GM23338 (cell line): ENCODE measurements at regions not wholly inside any gene's neighbourhood (a gene's known extent, or its start where the extent isn't known, plus 50 kb on each side); places are given as distances from the start of the nearest gene placed in this dataset.
A peak's percentile ranks its signal among the peaks of the same experiment; 100 is the strongest.

Experiments used
- ATAC-seq: fragments of 200-7000 bp; cut with Tn5 transposase; 3 replicates; pipeline ENCODE4 v1.9.1; 2020
- DNase-seq: peaks from one replicate; pipeline ENCODE4 v3.0.0-alpha.2; 2015; ENCODE audit warnings: low spot score
- H2AFZ ChIP-seq: fragments of 200-600 bp; sonication (generic); 2 replicates; pipeline ENCODE4 v1.8.0; 2016; ENCODE audit warnings: antibody characterized with exemption, mild to moderate bottlenecking, moderate library complexity
- H3F3A ChIP-seq: fragments of 200-600 bp; sonication (generic); replicated peaks from 2 replicates; pipeline ENCODE4 v1.8.0; 2017; ENCODE audit warnings: antibody characterized with exemption, mixed run types, low read depth
- H3K27ac ChIP-seq: fragments of 200-600 bp; sonication (generic); 2 replicates; pipeline ENCODE4 v1.6.1; 2016; ENCODE audit warnings: low read depth
- H3K27me3 ChIP-seq: fragments of 200-600 bp; sonication (generic); 2 replicates; pipeline ENCODE4 v1.8.0; 2016; ENCODE audit warnings: mild to moderate bottlenecking, mixed run types, moderate library complexity; ENCODE audit not compliant: insufficient read depth
- H3K36me3 ChIP-seq: fragments of 200-600 bp; sonication (generic); 2 replicates; pipeline ENCODE4 v1.8.0; 2016; ENCODE audit warnings: mild to moderate bottlenecking; ENCODE audit not compliant: insufficient read depth
- H3K4me1 ChIP-seq: fragments of 200-600 bp; sonication (generic); 2 replicates; pipeline ENCODE4 v1.8.0; 2016; ENCODE audit warnings: mild to moderate bottlenecking, moderate library complexity; ENCODE audit not compliant: insufficient read depth
- H3K4me2 ChIP-seq: fragments of 200-600 bp; sonication (generic); 2 replicates; pipeline ENCODE4 v1.7.1; 2017; ENCODE audit warnings: mixed run types
- H3K4me3 ChIP-seq: fragments of 200-600 bp; sonication (generic); 2 replicates; pipeline ENCODE4 v1.6.1; 2016; ENCODE audit warnings: mixed run types
- H3K79me2 ChIP-seq: fragments of 200-600 bp; sonication (generic); replicated peaks from 2 replicates; pipeline ENCODE4 v1.8.0; 2017; ENCODE audit warnings: mild to moderate bottlenecking; ENCODE audit not compliant: insufficient read depth
- H3K9me2 ChIP-seq: fragments of 200-600 bp; sonication (generic); 2 replicates; pipeline ENCODE4 v1.8.0; 2017; ENCODE audit not compliant: insufficient read depth
- H4K20me1 ChIP-seq: fragments of 200-600 bp; sonication (generic); replicated peaks from 2 replicates; pipeline ENCODE4 v1.8.0; 2017; ENCODE audit warnings: mild to moderate bottlenecking; ENCODE audit not compliant: insufficient read depth
- H3K27ac Mint-ChIP-seq: 2 replicates; pipeline ENCODE4 v1.8.0; 2020; ENCODE audit warnings: inconsistent platforms, mild to moderate bottlenecking, moderate library complexity, mixed read lengths
- H3K27me3 Mint-ChIP-seq: 3 replicates; pipeline ENCODE4 v1.8.0; 2022; ENCODE audit warnings: low read depth, mild to moderate bottlenecking, moderate library complexity, mixed read lengths, inconsistent platforms; ENCODE audit not compliant: insufficient read depth, poor library complexity
- H3K36me3 Mint-ChIP-seq: 3 replicates; pipeline ENCODE4 v1.8.0; 2021; ENCODE audit warnings: low read depth, mild to moderate bottlenecking, inconsistent platforms, moderate library complexity, mixed read lengths
- H3K4me1 Mint-ChIP-seq: 3 replicates; pipeline ENCODE4 v1.8.0; 2020; ENCODE audit warnings: mild to moderate bottlenecking, inconsistent platforms, mixed read lengths
- H3K4me3 Mint-ChIP-seq: 3 replicates; pipeline ENCODE4 v1.8.0; 2021; ENCODE audit warnings: moderate library complexity, mild to moderate bottlenecking, inconsistent platforms, mixed read lengths
- H3K9me3 Mint-ChIP-seq: 3 replicates; pipeline ENCODE4 v1.8.0; 2020; ENCODE audit warnings: moderate library complexity, mild to moderate bottlenecking, inconsistent platforms, mixed read lengths
- CREB1 ChIP-seq: fragments of 250-450 bp; sonication (Bioruptor Pico); IDR thresholded peaks from 2 replicates; pipeline ENCODE4 v1.5.0; 2020; ENCODE audit warnings: low read depth, mild to moderate bottlenecking, moderate library complexity
- ETS1 ChIP-seq: IDR thresholded peaks from 2 replicates; pipeline ENCODE4 v1.6.1; 2016; ENCODE audit warnings: antibody characterized with exemption
- EZH2 ChIP-seq: fragments of 200-600 bp; sonication (generic); IDR thresholded peaks from one replicate; pipeline ENCODE4 v1.8.0; 2017; ENCODE audit warnings: antibody characterized with exemption, mild to moderate bottlenecking, low read depth; ENCODE audit not compliant: unreplicated experiment
- EZH2phosphoT487 ChIP-seq: fragments of 200-600 bp; sonication (generic); IDR thresholded peaks from one replicate; pipeline ENCODE4 v1.8.1; 2018; ENCODE audit warnings: antibody characterized with exemption; ENCODE audit not compliant: unreplicated experiment
- JUNB ChIP-seq: IDR thresholded peaks from one replicate; pipeline ENCODE4 v1.6.1; 2016; ENCODE audit warnings: antibody characterized with exemption; ENCODE audit not compliant: unreplicated experiment
- NANOG ChIP-seq: IDR thresholded peaks from 2 replicates; pipeline ENCODE4 v1.6.1; 2016; ENCODE audit warnings: antibody characterized with exemption, borderline replicate concordance
- POLR2AphosphoS5 ChIP-seq: IDR thresholded peaks from 2 replicates; pipeline ENCODE4 v1.6.1; 2016; ENCODE audit warnings: antibody characterized with exemption, low read depth
- STAT1 ChIP-seq: IDR thresholded peaks from one replicate; pipeline ENCODE4 v1.6.1; 2016; ENCODE audit warnings: antibody characterized with exemption; ENCODE audit not compliant: unreplicated experiment
- ZNF114 ChIP-seq: fragments of 250-450 bp; sonication (Bioruptor Pico); IDR thresholded peaks from 2 replicates; pipeline ENCODE4 v1.5.0; 2020; ENCODE audit warnings: mild to moderate bottlenecking, moderate library complexity
- ZNF331 ChIP-seq: fragments of 250-450 bp; sonication (Bioruptor Pico); IDR thresholded peaks from 2 replicates; pipeline ENCODE4 v1.5.0; 2020; ENCODE audit warnings: low read depth, mild to moderate bottlenecking, moderate library complexity
- TF ChIP-seq, protein P1 (sequence below): IDR thresholded peaks from one replicate; pipeline ENCODE4 v1.6.1; 2018; ENCODE audit warnings: antibody characterized with exemption; ENCODE audit not compliant: unreplicated experiment
- TF ChIP-seq, protein P2 (sequence below), 2 experiments: fragments of 200-600 bp in 1 of 2; sonication (generic) in 1 of 2; conservative IDR thresholded peaks; 2 replicates each; pipeline versions ENCODE4 v1.5.1 to v1.6.1; 2016 to 2017; ENCODE audit warnings: antibody characterized with exemption in 2 of 2, low read depth in 2 of 2, mild to moderate bottlenecking in 2 of 2, moderate library complexity in 1 of 2

GRCh38 chr3:23734481-23734880 is 71.3 kb upstream of the UBE2E1 start (continued):
- TF ChIP-seq, protein P1, sequence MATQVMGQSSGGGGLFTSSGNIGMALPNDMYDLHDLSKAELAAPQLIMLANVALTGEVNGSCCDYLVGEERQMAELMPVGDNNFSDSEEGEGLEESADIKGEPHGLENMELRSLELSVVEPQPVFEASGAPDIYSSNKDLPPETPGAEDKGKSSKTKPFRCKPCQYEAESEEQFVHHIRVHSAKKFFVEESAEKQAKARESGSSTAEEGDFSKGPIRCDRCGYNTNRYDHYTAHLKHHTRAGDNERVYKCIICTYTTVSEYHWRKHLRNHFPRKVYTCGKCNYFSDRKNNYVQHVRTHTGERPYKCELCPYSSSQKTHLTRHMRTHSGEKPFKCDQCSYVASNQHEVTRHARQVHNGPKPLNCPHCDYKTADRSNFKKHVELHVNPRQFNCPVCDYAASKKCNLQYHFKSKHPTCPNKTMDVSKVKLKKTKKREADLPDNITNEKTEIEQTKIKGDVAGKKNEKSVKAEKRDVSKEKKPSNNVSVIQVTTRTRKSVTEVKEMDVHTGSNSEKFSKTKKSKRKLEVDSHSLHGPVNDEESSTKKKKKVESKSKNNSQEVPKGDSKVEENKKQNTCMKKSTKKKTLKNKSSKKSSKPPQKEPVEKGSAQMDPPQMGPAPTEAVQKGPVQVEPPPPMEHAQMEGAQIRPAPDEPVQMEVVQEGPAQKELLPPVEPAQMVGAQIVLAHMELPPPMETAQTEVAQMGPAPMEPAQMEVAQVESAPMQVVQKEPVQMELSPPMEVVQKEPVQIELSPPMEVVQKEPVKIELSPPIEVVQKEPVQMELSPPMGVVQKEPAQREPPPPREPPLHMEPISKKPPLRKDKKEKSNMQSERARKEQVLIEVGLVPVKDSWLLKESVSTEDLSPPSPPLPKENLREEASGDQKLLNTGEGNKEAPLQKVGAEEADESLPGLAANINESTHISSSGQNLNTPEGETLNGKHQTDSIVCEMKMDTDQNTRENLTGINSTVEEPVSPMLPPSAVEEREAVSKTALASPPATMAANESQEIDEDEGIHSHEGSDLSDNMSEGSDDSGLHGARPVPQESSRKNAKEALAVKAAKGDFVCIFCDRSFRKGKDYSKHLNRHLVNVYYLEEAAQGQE: no peak
- TF ChIP-seq ETS1 (no peak), POLR2AphosphoS5 (no peak), EZH2phosphoT487 (no peak), EZH2 (no peak), CREB1 (no peak), STAT1 (no peak)
- TF ChIP-seq, protein P2, sequence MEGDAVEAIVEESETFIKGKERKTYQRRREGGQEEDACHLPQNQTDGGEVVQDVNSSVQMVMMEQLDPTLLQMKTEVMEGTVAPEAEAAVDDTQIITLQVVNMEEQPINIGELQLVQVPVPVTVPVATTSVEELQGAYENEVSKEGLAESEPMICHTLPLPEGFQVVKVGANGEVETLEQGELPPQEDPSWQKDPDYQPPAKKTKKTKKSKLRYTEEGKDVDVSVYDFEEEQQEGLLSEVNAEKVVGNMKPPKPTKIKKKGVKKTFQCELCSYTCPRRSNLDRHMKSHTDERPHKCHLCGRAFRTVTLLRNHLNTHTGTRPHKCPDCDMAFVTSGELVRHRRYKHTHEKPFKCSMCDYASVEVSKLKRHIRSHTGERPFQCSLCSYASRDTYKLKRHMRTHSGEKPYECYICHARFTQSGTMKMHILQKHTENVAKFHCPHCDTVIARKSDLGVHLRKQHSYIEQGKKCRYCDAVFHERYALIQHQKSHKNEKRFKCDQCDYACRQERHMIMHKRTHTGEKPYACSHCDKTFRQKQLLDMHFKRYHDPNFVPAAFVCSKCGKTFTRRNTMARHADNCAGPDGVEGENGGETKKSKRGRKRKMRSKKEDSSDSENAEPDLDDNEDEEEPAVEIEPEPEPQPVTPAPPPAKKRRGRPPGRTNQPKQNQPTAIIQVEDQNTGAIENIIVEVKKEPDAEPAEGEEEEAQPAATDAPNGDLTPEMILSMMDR (conservative IDR thresholded peaks at IDR 0.05; ENCODE audit: low read depth in 2 of 2): no peak

DNA sequence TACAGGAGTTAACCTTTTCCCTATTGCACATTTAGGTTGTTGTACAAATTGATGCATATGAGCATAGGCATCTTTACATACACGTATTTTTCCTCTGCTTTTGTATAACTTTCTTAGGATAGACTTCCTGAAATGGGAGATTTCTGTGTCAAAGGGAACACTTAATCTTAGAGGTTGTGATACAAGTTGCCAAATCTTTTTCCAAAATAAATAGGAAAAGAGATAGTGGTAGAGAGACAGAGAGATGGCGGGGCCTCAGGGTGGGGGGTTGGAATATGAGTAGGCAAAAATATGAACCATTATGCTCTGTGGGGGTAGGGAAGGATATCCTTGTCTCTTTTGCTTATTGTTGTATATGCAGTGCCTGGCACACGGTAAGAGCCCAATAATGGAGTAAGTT is 70.7 kb upstream of the UBE2E1 start:
- Histone ChIP-seq H3F3A (no peaks in the 10 kb centered on the region), H3K4me3 (no peak overlapping the region), H3K4me2 (no peak overlapping the region; the same call in 1 of the 2 replicates), H2AFZ (peak overlapping the region; percentile 70; the same call in 1 of the 2 replicates), H3K9me2 (0 out of 2 replicates have a peak, but pooled peaks cover 4% of the 10 kb centered on the region), H3K27me3 (no peaks in the 10 kb centered on the region; the same call in 1 of the 2 replicates), H3K36me3 (no peaks in the 10 kb centered on the region), H3K27ac (no peak overlapping the region), H4K20me1 (no peaks in the 10 kb centered on the region), H3K79me2 (no peaks in the 10 kb centered on the region), H3K4me1 (peaks cover 37% of the 10 kb centered on the region)
- DNase-seq (no peak), ATAC-seq (no peak)
- H3K4me1 Mint-ChIP-seq: peaks cover 42% of the 10 kb centered on the region
- peaks cover 2% of the 10 kb centered on the region for H3K27me3 Mint-ChIP-seq
- H3K9me3 Mint-ChIP-seq: no peaks in the 10 kb centered on the region
- H3K27ac Mint-ChIP-seq: no peak overlapping the region
- H3K4me3 Mint-ChIP-seq: no peak overlapping the region
- H3K36me3 Mint-ChIP-seq: no peaks in the 10 kb centered on the region
- TF ChIP-seq, protein P1: no peak
- TF ChIP-seq NANOG (no peak), JUNB (no peak), ZNF331 (no peak), CREB1 (no peak), POLR2AphosphoS5 (no peak), ZNF114 (no peak), ETS1 (no peak), EZH2 (no peak), STAT1 (no peak), EZH2phosphoT487 (no peak)
- TF ChIP-seq, protein P2 (conservative IDR thresholded peaks at IDR 0.05; ENCODE audit: low read depth in 2 of 2): no peak
